GM12891 (cell line): ENCODE measurements at regions not wholly inside any gene's neighbourhood (a gene's known extent, or its start where the extent isn't known, plus 50 kb on each side); places are given as distances from the start of the nearest gene placed in this dataset.

Experiments
- PAX5 ChIP-seq: IDR thresholded peaks from 2 replicates; pipeline ENCODE4 v1.6.1; 2011; ENCODE audit warnings: low read length, moderate library complexity, mild to moderate bottlenecking; ENCODE audit not compliant: insufficient read depth, severe bottlenecking
- POLR2A ChIP-seq: IDR thresholded peaks from 2 replicates; pipeline ENCODE4 v1.6.1; 2011; ENCODE audit warnings: low read depth, low read length, control low read depth
- POLR2AphosphoS5 ChIP-seq: IDR thresholded peaks from 2 replicates; pipeline ENCODE4 v1.6.1; 2011; ENCODE audit warnings: low read depth, low read length, control low read depth
- SPI1 ChIP-seq: IDR thresholded peaks from 2 replicates; pipeline ENCODE4 v1.6.1; 2011; ENCODE audit warnings: low read depth, low read length, control low read depth
- TAF1 ChIP-seq: IDR thresholded peaks from 2 replicates; pipeline ENCODE4 v1.6.1; 2011; ENCODE audit warnings: low read depth, low read length, control low read depth

DNA sequence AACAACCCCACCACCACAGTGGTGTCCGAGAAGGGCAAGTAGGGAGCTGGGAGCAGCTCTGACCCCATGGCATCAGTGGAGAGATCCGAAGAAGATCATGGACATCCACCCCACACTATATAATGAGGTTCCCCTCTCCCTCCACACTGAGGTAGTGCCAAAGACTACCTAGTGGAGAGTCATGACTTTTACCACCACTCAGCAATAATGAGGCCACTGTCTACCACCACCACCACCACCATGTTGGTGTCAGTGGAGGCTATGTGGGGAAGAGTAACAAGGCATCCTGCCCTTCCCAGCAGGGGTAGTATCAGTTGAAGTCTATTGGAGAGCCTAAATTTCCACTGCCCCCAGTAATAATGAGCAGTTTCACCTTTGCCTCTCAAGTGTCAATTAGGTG lies 321.7 kb upstream of the ZC3H15 start:
- TF ChIP-seq PAX5 = no peak
- no peak for TF ChIP-seq TAF1
- no peak for TF ChIP-seq POLR2A
- TF ChIP-seq POLR2AphosphoS5 = no peak
- no peak for TF ChIP-seq SPI1
